Activated CD4-positive, alpha-beta T cell treated with anti-CD3 and anti-CD28 coated beads, Interleukin-2, amount 10 ng/mL, durations not matched to agents 7 days and 5 days (primary cell): ENCODE measurements at regions not wholly inside any gene's neighbourhood (a gene's known extent, or its start where the extent isn't known, plus 50 kb on each side); places are given as distances from the start of the nearest gene placed in this dataset.

Experiments
- CTCF ChIA-PET: fragments of 350-600 bp; sonication (Branson Sonifier 250); formaldehyde crosslinking; loops from one replicate; lab custom pipeline; 2021; ENCODE audit warnings: antibody characterized with exemption; lab: Charles Lee
- POLR2A ChIA-PET: fragments of 350-600 bp; sonication (Branson Sonifier 250); formaldehyde crosslinking; loops from one replicate; lab custom pipeline; 2021; ENCODE audit warnings: antibody characterized with exemption; lab: Charles Lee
- DNase-seq: peaks from one replicate; pipeline ENCODE4 v3.0.0-alpha.2; 2020
- H3K27ac Mint-ChIP-seq: one replicate; pipeline ENCODE4 v1.8.0; 2021; ENCODE audit warnings: mild to moderate bottlenecking, moderate library complexity, mixed read lengths
- H3K27me3 Mint-ChIP-seq: one replicate; pipeline ENCODE4 v1.8.0; 2021; ENCODE audit warnings: mixed read lengths
- H3K36me3 Mint-ChIP-seq: one replicate; pipeline ENCODE4 v1.8.0; 2021; ENCODE audit warnings: low read depth, mixed read lengths
- H3K4me1 Mint-ChIP-seq: one replicate; pipeline ENCODE4 v1.8.0; 2021; ENCODE audit warnings: mixed read lengths
- H3K4me3 Mint-ChIP-seq: one replicate; pipeline ENCODE4 v1.8.0; 2021; ENCODE audit warnings: mild to moderate bottlenecking, moderate library complexity, mixed read lengths
- H3K9me3 Mint-ChIP-seq: one replicate; pipeline ENCODE4 v1.8.0; 2021; ENCODE audit warnings: mixed read lengths

GRCh38 chr10:47143072-47143471 is 156.9 kb upstream of the GDF10 start:
- POLR2A ChIA-PET: no interaction called here
- Mint-ChIP-seq H3K9me3 (no peaks in the 10 kb centered on the region), H3K27me3 (no peaks in the 10 kb centered on the region), H3K4me1 (no peaks in the 10 kb centered on the region), H3K36me3 (no peaks in the 10 kb centered on the region), H3K27ac (no peak overlapping the region), H3K4me3 (no peak overlapping the region)
- CTCF ChIA-PET: interaction anchor here (1.2 kb wide), 1 partner anchor 9 kb away, joined by 5 read pairs; no protein-coding TSS in a partner anchor
- no peak for DNase-seq

- H3K4me1 Mint-ChIP-seq: no peaks in the 10 kb centered on the region
- H3K27ac Mint-ChIP-seq: no peak overlapping the region
- no peaks in the 10 kb centered on the region for H3K27me3 Mint-ChIP-seq
- POLR2A ChIA-PET: no interaction called here
- no peaks in the 10 kb centered on the region for H3K36me3 Mint-ChIP-seq
- CTCF ChIA-PET: interaction anchor here (1.2 kb wide), 1 partner anchor 9 kb away, joined by 5 read pairs; no protein-coding TSS in a partner anchor
- H3K4me3 Mint-ChIP-seq: no peak overlapping the region
- no peak for DNase-seq
- H3K9me3 Mint-ChIP-seq: no peaks in the 10 kb centered on the region
Measured at GRCh38 chr10:47143473-47143872, 156.5 kb upstream of the GDF10 start.

- ChIA-PET POLR2A (no interaction called here), CTCF (no interaction called here)
- no peak for DNase-seq
- Mint-ChIP-seq H3K9me3 (no peaks in the 10 kb centered on the region), H3K4me1 (no peaks in the 10 kb centered on the region), H3K27ac (no peak overlapping the region), H3K27me3 (peaks cover 5% of the 10 kb centered on the region), H3K4me3 (no peak overlapping the region), H3K36me3 (no peaks in the 10 kb centered on the region)
Measured at GRCh38 chr10:47144525-47144924, 155.5 kb upstream of the GDF10 start.

- no peaks in the 10 kb centered on the region for H3K4me1 Mint-ChIP-seq
- H3K36me3 Mint-ChIP-seq: no peaks in the 10 kb centered on the region
- H3K9me3 Mint-ChIP-seq: no peaks in the 10 kb centered on the region
- no peak for DNase-seq
- ChIA-PET POLR2A (no interaction called here), CTCF (no interaction called here)
- peaks cover 5% of the 10 kb centered on the region for H3K27me3 Mint-ChIP-seq
- no peak overlapping the region for H3K4me3 Mint-ChIP-seq
- H3K27ac Mint-ChIP-seq: no peak overlapping the region
Measured at GRCh38 chr10:47145290-47145934, 154.6 kb upstream of the GDF10 start.

- H3K4me1 Mint-ChIP-seq: no peaks in the 10 kb centered on the region
- H3K9me3 Mint-ChIP-seq: no peaks in the 10 kb centered on the region
- POLR2A ChIA-PET: no interaction called here
- CTCF ChIA-PET: no interaction called here
- DNase-seq: no peak
- no peak overlapping the region for H3K4me3 Mint-ChIP-seq
- no peak overlapping the region for H3K27ac Mint-ChIP-seq
- peaks cover 5% of the 10 kb centered on the region for H3K27me3 Mint-ChIP-seq
- H3K36me3 Mint-ChIP-seq: no peaks in the 10 kb centered on the region
Measured at GRCh38 chr10:47146572-47146971, 153.4 kb upstream of the GDF10 start.

GRCh38 chr10:47147186-47147585 is 152.8 kb upstream of the GDF10 start:
- no peaks in the 10 kb centered on the region for H3K36me3 Mint-ChIP-seq
- H3K27ac Mint-ChIP-seq: no peak overlapping the region
- peaks cover 5% of the 10 kb centered on the region for H3K27me3 Mint-ChIP-seq
- no peaks in the 10 kb centered on the region for H3K4me1 Mint-ChIP-seq
- ChIA-PET POLR2A (no interaction called here), CTCF (no interaction called here)
- no peak overlapping the region for H3K4me3 Mint-ChIP-seq
- no peaks in the 10 kb centered on the region for H3K9me3 Mint-ChIP-seq
- no peak for DNase-seq

- CTCF ChIA-PET: no interaction called here
- Mint-ChIP-seq H3K9me3 (peaks cover 14% of the 10 kb centered on the region), H3K4me3 (no peak overlapping the region)
Measured at GRCh38 chr10:47150581-47150980, 149.4 kb upstream of the GDF10 start.

GRCh38 chr10:47151920-47152319 is 148.1 kb upstream of the GDF10 start:
- H3K36me3 Mint-ChIP-seq: no peaks in the 10 kb centered on the region
- H3K27me3 Mint-ChIP-seq: peaks cover 5% of the 10 kb centered on the region

More at GRCh38 chr10:47150581-47150980, 149.4 kb upstream of the GDF10 start:
- Mint-ChIP-seq H3K27me3 (peaks cover 5% of the 10 kb centered on the region), H3K4me1 (peaks cover 2% of the 10 kb centered on the region), H3K27ac (no peak overlapping the region), H3K36me3 (no peaks in the 10 kb centered on the region)
- POLR2A ChIA-PET: no interaction called here
- no peak for DNase-seq

GRCh38 chr10:47152861-47153349 is 147.1 kb upstream of the GDF10 start:
- Mint-ChIP-seq H3K27ac (no peak overlapping the region), H3K4me1 (peaks cover 2% of the 10 kb centered on the region), H3K36me3 (no peaks in the 10 kb centered on the region), H3K4me3 (no peak overlapping the region), H3K9me3 (peaks cover 19% of the 10 kb centered on the region), H3K27me3 (peaks cover 5% of the 10 kb centered on the region)
- ChIA-PET POLR2A (no interaction called here), CTCF (interaction anchor here (0.9 to 1.8 kb wide), 5 partner anchors 9 to 124 kb away, joined by 3 to 8 read pairs (median 3); no protein-coding TSS in a partner anchor)
- DNase-seq: no peak

More at GRCh38 chr10:47151920-47152319, 148.1 kb upstream of the GDF10 start:
- no peak overlapping the region for H3K27ac Mint-ChIP-seq
- no peak for DNase-seq
- H3K4me1 Mint-ChIP-seq: peaks cover 2% of the 10 kb centered on the region
- H3K4me3 Mint-ChIP-seq: no peak overlapping the region
- CTCF ChIA-PET: interaction anchor here (1.5 to 1.8 kb wide), 2 partner anchors 8 to 104 kb away, joined by 3 to 5 read pairs; no protein-coding TSS in a partner anchor
- H3K9me3 Mint-ChIP-seq: peaks cover 19% of the 10 kb centered on the region
- POLR2A ChIA-PET: no interaction called here

GRCh38 chr10:47154762-47155161 is 145.2 kb upstream of the GDF10 start:
- ChIA-PET CTCF (no interaction called here), POLR2A (no interaction called here)
- no peak for DNase-seq
- Mint-ChIP-seq H3K27me3 (no peaks in the 10 kb centered on the region), H3K4me1 (peaks cover 2% of the 10 kb centered on the region), H3K36me3 (no peaks in the 10 kb centered on the region), H3K4me3 (no peak overlapping the region), H3K9me3 (peaks cover 19% of the 10 kb centered on the region), H3K27ac (no peak overlapping the region)

- Mint-ChIP-seq H3K4me1 (peaks cover 2% of the 10 kb centered on the region), H3K36me3 (no peaks in the 10 kb centered on the region), H3K9me3 (peaks cover 19% of the 10 kb centered on the region), H3K27me3 (no peaks in the 10 kb centered on the region), H3K27ac (no peak overlapping the region), H3K4me3 (no peak overlapping the region)
- no peak for DNase-seq
- ChIA-PET POLR2A (no interaction called here), CTCF (no interaction called here)
Measured at GRCh38 chr10:47156873-47157272, 143.1 kb upstream of the GDF10 start.

GRCh38 chr10:47158116-47159071 is 141.6 kb upstream of the GDF10 start:
- POLR2A ChIA-PET: no interaction called here
- no peak overlapping the region for H3K4me3 Mint-ChIP-seq
- H3K4me1 Mint-ChIP-seq: no peaks in the 10 kb centered on the region
- H3K27me3 Mint-ChIP-seq: no peaks in the 10 kb centered on the region
- peaks cover 17% of the 10 kb centered on the region for H3K9me3 Mint-ChIP-seq
- no peak for DNase-seq
- CTCF ChIA-PET: no interaction called here
- H3K27ac Mint-ChIP-seq: no peak overlapping the region
- H3K36me3 Mint-ChIP-seq: no peaks in the 10 kb centered on the region
